ENCODE measurements at regions not wholly inside any gene's neighbourhood (a gene's known extent, or its start where the extent isn't known, plus 50 kb on each side); places are given as distances from the start of the nearest gene placed in this dataset.

DNA sequence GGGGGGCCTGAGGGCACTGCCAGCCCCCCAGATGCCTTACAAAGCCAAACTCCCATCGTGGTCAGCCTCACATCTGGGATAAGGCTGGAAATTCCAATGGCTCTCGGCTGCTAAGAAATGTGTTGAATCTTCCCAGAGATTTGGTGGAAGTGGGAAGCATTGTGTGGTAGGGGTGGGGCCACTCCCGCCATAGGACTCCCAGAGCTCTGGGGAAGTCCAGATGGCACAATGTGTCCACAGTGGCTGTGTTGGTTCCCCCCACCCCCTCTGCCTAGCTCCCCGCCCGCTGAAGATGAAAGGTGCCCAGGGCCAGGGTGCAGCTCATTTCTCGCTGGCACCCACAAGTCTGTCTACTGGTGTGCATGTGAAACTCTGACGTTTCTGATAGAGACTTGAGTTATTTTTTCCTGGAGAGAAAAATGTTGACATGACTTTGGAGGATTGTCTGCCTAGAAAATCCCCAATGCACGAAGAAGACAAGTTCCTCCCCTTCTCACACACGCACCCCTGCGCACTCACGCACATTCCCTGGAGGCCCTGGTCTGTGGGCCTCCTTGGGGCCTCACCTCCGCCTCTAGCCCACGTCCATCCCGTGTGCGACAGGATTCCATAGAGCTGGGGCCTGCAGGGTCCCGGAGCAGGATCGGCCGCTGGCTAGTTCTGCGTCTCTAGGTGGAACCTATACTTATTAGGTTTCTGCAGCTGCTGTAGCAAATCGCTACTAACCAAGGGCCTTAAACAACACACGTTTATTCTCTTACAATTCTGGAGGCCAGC, 199.1 kb downstream of the ZFP36L2 start:
- TF ChIP-seq EZH2phosphoT487 (IDR thresholded peaks at IDR 0.05; ENCODE audit: low read depth), result no peak
- TF ChIP-seq, protein P1, sequence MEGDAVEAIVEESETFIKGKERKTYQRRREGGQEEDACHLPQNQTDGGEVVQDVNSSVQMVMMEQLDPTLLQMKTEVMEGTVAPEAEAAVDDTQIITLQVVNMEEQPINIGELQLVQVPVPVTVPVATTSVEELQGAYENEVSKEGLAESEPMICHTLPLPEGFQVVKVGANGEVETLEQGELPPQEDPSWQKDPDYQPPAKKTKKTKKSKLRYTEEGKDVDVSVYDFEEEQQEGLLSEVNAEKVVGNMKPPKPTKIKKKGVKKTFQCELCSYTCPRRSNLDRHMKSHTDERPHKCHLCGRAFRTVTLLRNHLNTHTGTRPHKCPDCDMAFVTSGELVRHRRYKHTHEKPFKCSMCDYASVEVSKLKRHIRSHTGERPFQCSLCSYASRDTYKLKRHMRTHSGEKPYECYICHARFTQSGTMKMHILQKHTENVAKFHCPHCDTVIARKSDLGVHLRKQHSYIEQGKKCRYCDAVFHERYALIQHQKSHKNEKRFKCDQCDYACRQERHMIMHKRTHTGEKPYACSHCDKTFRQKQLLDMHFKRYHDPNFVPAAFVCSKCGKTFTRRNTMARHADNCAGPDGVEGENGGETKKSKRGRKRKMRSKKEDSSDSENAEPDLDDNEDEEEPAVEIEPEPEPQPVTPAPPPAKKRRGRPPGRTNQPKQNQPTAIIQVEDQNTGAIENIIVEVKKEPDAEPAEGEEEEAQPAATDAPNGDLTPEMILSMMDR (IDR thresholded peaks at IDR 0.05; ENCODE audit: low read depth, low read length), result no peak
